Duodenal mucosa (tissue), 2 donors: ENCODE measurements at regions not wholly inside any gene's neighbourhood (a gene's known extent, or its start where the extent isn't known, plus 50 kb on each side); places are given as distances from the start of the nearest gene placed in this dataset.

ENCODE experiments used
- H3K27ac ChIP-seq: one replicate; pipeline ENCODE4 v1.7.0; 2013; ENCODE audit warnings: low read depth, low read length
- H3K27me3 ChIP-seq, 2 donors: one replicate each; pipeline ENCODE4 v1.7.0; 2013; ENCODE audit warnings: low read length in 2 of 2, control low read depth in 1 of 2; ENCODE audit not compliant: insufficient read depth in 2 of 2, control insufficient read depth in 1 of 2
- H3K36me3 ChIP-seq, 2 donors: one replicate each; pipeline ENCODE4 v1.7.0; 2013; ENCODE audit warnings: low read length in 2 of 2, control low read depth in 1 of 2; ENCODE audit not compliant: insufficient read depth in 2 of 2, control insufficient read depth in 1 of 2
- H3K4me1 ChIP-seq, 2 donors: one replicate each; pipeline ENCODE4 v1.7.0; 2013; ENCODE audit warnings: low read length in 2 of 2, control low read depth in 1 of 2; ENCODE audit not compliant: insufficient read depth in 2 of 2, control insufficient read depth in 1 of 2
- H3K4me3 ChIP-seq, 2 donors: one replicate each; pipeline ENCODE4 v1.7.0; 2013; ENCODE audit warnings: low read length in 2 of 2, low read depth in 1 of 2
- H3K9ac ChIP-seq, 2 donors: one replicate each; pipeline ENCODE4 v1.7.0; 2013; ENCODE audit warnings: low read length in 2 of 2, low read depth in 1 of 2
- H3K9me3 ChIP-seq, 2 donors: one replicate each; pipeline ENCODE4 v1.7.0; 2013; ENCODE audit warnings: low read length in 2 of 2, control low read depth in 1 of 2; ENCODE audit not compliant: control insufficient read depth in 1 of 2

- Histone ChIP-seq H3K27me3 (no peaks in the 10 kb centered on the region), H3K9me3 (no peaks in the 10 kb centered on the region), H3K27ac (no peak overlapping the region), H3K9ac (no peak overlapping the region), H3K36me3 (no peaks in the 10 kb centered on the region), H3K4me1 (no peaks in the 10 kb centered on the region), H3K4me3 (no peak overlapping the region)
Observed at GRCh38 chr16:51916231-51916630, 630.7 kb downstream of the TOX3 start.

- Histone ChIP-seq H3K4me1 (no peaks in the 10 kb centered on the region), H3K27me3 (no peaks in the 10 kb centered on the region), H3K4me3 (no peak overlapping the region), H3K9ac (no peak overlapping the region), H3K27ac (no peak overlapping the region), H3K36me3 (no peaks in the 10 kb centered on the region), H3K9me3 (no peaks in the 10 kb centered on the region)
Observed at GRCh38 chr16:51907680-51908079, 639.3 kb downstream of the TOX3 start.

GRCh38 chr16:51900221-51900780, 646.6 kb downstream of the TOX3 start:
- Histone ChIP-seq H3K27ac (no peak overlapping the region), H3K36me3 (no peaks in the 10 kb centered on the region), H3K9ac (no peak overlapping the region), H3K4me1 (no peaks in the 10 kb centered on the region), H3K9me3 (no peaks in the 10 kb centered on the region), H3K4me3 (no peak overlapping the region), H3K27me3 (no peaks in the 10 kb centered on the region)

GRCh38 chr16:51898872-51899271, 648.1 kb downstream of the TOX3 start:
- Histone ChIP-seq H3K36me3 (no peaks in the 10 kb centered on the region), H3K9me3 (no peaks in the 10 kb centered on the region), H3K27ac (no peak overlapping the region), H3K4me1 (no peaks in the 10 kb centered on the region), H3K4me3 (no peak overlapping the region), H3K27me3 (no peaks in the 10 kb centered on the region), H3K9ac (no peak overlapping the region)

- H3K36me3 ChIP-seq, result no peaks in the 10 kb centered on the region
- no peaks in the 10 kb centered on the region for H3K27me3 ChIP-seq
- no peaks in the 10 kb centered on the region for H3K4me1 ChIP-seq
- no peak overlapping the region for H3K4me3 ChIP-seq
- H3K27ac ChIP-seq, result no peak overlapping the region
- H3K9me3 ChIP-seq, result no peaks in the 10 kb centered on the region
- no peak overlapping the region for H3K9ac ChIP-seq
Observed at GRCh38 chr16:51896013-51896412, 650.9 kb downstream of the TOX3 start.

GRCh38 chr16:51892293-51893007, 654.5 kb downstream of the TOX3 start:
- Histone ChIP-seq H3K4me3 (no peak overlapping the region), H3K27me3 (no peaks in the 10 kb centered on the region), H3K4me1 (no peaks in the 10 kb centered on the region), H3K9ac (no peak overlapping the region), H3K27ac (no peak overlapping the region), H3K36me3 (no peaks in the 10 kb centered on the region), H3K9me3 (no peaks in the 10 kb centered on the region)

GRCh38 chr16:51888534-51888933, 658.4 kb downstream of the TOX3 start:
- Histone ChIP-seq H3K9ac (no peak overlapping the region), H3K4me3 (no peak overlapping the region), H3K27me3 (no peaks in the 10 kb centered on the region), H3K4me1 (no peaks in the 10 kb centered on the region), H3K36me3 (no peaks in the 10 kb centered on the region), H3K9me3 (no peaks in the 10 kb centered on the region), H3K27ac (no peak overlapping the region)

- Histone ChIP-seq H3K9me3 (no peaks in the 10 kb centered on the region), H3K4me1 (no peaks in the 10 kb centered on the region), H3K36me3 (no peaks in the 10 kb centered on the region), H3K4me3 (no peak overlapping the region), H3K27ac (no peak overlapping the region), H3K9ac (no peak overlapping the region), H3K27me3 (no peaks in the 10 kb centered on the region)
Observed at GRCh38 chr16:51888016-51888415, 658.9 kb downstream of the TOX3 start.

GRCh38 chr16:51886456-51886855, 660.5 kb downstream of the TOX3 start:
- Histone ChIP-seq H3K9me3 (no peaks in the 10 kb centered on the region), H3K27ac (no peak overlapping the region), H3K9ac (no peak overlapping the region), H3K27me3 (no peaks in the 10 kb centered on the region), H3K4me1 (no peaks in the 10 kb centered on the region), H3K4me3 (no peak overlapping the region), H3K36me3 (no peaks in the 10 kb centered on the region)

GRCh38 chr16:51884773-51885172, 662.2 kb downstream of the TOX3 start:
- Histone ChIP-seq H3K4me3 (no peak overlapping the region), H3K9ac (no peak overlapping the region), H3K36me3 (no peaks in the 10 kb centered on the region), H3K9me3 (no peaks in the 10 kb centered on the region), H3K27me3 (no peaks in the 10 kb centered on the region), H3K27ac (no peak overlapping the region), H3K4me1 (no peaks in the 10 kb centered on the region)
